CD4-positive, alpha-beta T cell treated with Interleukin-17A for 1 hour (primary cell): ENCODE measurements at regions not wholly inside any gene's neighbourhood (a gene's known extent, or its start where the extent isn't known, plus 50 kb on each side); places are given as distances from the start of the nearest gene placed in this dataset.
A peak's percentile ranks its signal among the peaks of the same experiment; 100 is the strongest.

Experiments used
- DNase-seq: peaks from one replicate; pipeline ENCODE4 v3.0.0-alpha.2; 2020

GRCh38 chr15:58330741-58331559 lies 100.8 kb upstream of the LIPC start:
- no peak for DNase-seq

GRCh38 chr15:58331560-58331912 lies 100.3 kb upstream of the LIPC start:
- DNase-seq = no peak

GRCh38 chr15:58331913-58332675 lies 99.7 kb upstream of the LIPC start:
- DNase-seq = peak; percentile 80

- no peak for DNase-seq
Observed at GRCh38 chr15:58332676-58333400, 99.0 kb upstream of the LIPC start.

GRCh38 chr15:58334803-58335202 lies 97.0 kb upstream of the LIPC start:
- no peak for DNase-seq

GRCh38 chr15:58336161-58336560 lies 95.6 kb upstream of the LIPC start:
- no peak for DNase-seq

GRCh38 chr15:58340176-58340575 lies 91.6 kb upstream of the LIPC start:
- DNase-seq = no peak

- DNase-seq = no peak
Observed at GRCh38 chr15:58342508-58342907, 89.3 kb upstream of the LIPC start.

- DNase-seq = no peak
Observed at GRCh38 chr15:58344213-58345070, 87.3 kb upstream of the LIPC start.

GRCh38 chr15:58346361-58346760 lies 85.4 kb upstream of the LIPC start:
- DNase-seq = no peak

- no peak for DNase-seq
Observed at GRCh38 chr15:58348095-58348812, 83.5 kb upstream of the LIPC start.

GRCh38 chr15:58352026-58352929 lies 79.5 kb upstream of the LIPC start:
- DNase-seq = no peak

GRCh38 chr15:58355382-58355971 lies 76.3 kb upstream of the LIPC start:
- no peak for DNase-seq

- DNase-seq = no peak
Observed at GRCh38 chr15:58355973-58356372, 75.8 kb upstream of the LIPC start.

GRCh38 chr15:58357529-58358476 lies 74.0 kb upstream of the LIPC start:
- peak; percentile 35 for DNase-seq

- no peak for DNase-seq
Observed at GRCh38 chr15:58360421-58361090, 71.2 kb upstream of the LIPC start.

- no peak for DNase-seq
Observed at GRCh38 chr15:58361273-58361759, 70.5 kb upstream of the LIPC start.

- no peak for DNase-seq
Observed at GRCh38 chr15:58362262-58362922, 69.4 kb upstream of the LIPC start.
